ENCODE measurements at regions not wholly inside any gene's neighbourhood (a gene's known extent, or its start where the extent isn't known, plus 50 kb on each side); places are given as distances from the start of the nearest gene placed in this dataset.

DNA sequence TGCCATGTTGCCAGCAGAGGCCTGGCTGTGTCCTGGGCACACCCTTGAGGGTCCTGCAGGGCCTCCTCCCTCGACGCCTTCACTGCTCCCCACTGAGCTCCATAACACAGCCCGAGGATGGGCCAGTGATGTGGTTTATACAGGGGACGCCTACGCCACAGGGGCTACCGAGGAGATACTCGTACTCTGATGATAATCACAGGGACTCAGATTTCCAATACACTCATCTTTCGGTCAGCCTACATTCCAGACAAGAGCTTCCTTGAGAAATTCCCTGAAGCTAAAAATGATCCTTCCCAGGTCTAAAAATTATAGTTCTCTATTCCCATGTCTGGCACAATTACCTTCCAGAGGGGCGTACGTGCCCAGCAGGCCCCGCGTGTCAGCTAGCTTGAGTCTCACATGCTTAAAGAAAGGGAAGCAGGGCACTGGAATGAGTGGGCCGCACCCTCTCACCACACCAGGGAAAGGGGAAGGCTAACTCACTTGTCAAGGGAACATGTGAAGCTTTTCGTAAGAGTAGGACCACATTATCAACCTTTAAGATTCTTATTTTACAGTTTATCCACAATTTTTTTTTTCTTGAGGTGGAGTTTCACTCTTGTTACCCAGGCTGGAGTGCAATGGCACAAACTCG, 159.5 kb upstream of the NDUFV2 start:
- no peaks in the 10 kb centered on the region for H3K27me3 ChIP-seq (ENCODE audit: control insufficient read depth, insufficient read depth, low read length, poor library complexity, severe bottlenecking)

DNA sequence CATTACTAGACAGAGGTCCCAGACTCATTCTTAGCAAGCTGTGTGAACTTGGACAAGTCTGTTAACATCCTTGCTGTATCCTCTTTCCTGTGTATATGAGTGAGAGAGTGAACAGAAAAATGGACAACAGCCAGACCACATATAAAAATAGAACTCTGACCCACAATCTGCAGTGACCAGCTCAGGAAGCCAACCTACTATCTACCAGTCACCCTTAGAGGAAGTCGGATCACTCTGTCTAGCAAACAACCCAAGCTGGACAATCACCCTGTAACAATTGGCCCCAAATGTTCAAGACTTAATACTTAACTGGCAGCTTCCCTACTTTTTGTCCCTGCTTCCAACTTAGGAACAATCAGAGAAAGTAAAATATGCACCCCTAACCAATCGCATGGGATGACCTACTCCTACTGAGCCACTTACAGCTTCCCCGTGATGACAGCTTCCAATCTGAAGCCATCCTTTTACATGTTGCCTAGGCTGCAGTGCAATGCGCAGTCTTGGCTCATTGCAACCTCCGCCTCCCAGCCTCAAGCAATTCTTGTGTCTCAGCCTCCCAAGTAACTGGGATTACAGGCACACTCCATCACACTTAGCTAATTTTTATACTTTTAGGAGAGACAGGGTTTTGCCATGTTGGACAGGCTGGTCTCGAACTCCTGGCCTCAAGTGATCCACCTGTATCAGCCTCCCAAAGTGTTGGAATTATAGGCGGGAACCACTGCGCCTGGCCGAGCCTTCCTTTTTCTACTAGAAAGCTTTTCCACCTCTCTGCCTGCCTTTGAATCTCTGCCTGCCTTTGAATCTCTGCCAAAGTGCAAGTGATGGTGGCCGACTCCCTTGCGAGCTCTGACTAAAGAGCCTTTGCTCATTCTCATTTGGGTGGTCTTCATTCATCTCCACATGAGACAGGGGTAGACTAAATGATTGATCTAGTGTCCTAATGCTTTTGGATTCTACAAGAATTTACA, 158.3 kb upstream of the NDUFV2 start:
- no peak overlapping the region for H3K27ac ChIP-seq (ENCODE audit: low read depth, low read length)
- peaks cover 9% of the 10 kb centered on the region for H3K9me3 Mint-ChIP-seq
- H3K36me3 ChIP-seq (ENCODE audit: control insufficient read depth, insufficient read depth, low read length) = no peaks in the 10 kb centered on the region
- peaks cover 14% of the 10 kb centered on the region for H3K9me3 ChIP-seq (ENCODE audit: control insufficient read depth, low read length)
- no peak overlapping the region for H3K4me3 Mint-ChIP-seq
- WGBS, 2 experiments (ENCODE audit: insufficient coverage in 1 of 2, insufficient read length in 1 of 2) = 91 to 93% methylated on average over 11 of the region's 11 CpGs
- no peaks in the 10 kb centered on the region for H3K27me3 ChIP-seq (ENCODE audit: control insufficient read depth, insufficient read depth, low read length, poor library complexity, severe bottlenecking)
- TF ChIP-seq, protein P1, sequence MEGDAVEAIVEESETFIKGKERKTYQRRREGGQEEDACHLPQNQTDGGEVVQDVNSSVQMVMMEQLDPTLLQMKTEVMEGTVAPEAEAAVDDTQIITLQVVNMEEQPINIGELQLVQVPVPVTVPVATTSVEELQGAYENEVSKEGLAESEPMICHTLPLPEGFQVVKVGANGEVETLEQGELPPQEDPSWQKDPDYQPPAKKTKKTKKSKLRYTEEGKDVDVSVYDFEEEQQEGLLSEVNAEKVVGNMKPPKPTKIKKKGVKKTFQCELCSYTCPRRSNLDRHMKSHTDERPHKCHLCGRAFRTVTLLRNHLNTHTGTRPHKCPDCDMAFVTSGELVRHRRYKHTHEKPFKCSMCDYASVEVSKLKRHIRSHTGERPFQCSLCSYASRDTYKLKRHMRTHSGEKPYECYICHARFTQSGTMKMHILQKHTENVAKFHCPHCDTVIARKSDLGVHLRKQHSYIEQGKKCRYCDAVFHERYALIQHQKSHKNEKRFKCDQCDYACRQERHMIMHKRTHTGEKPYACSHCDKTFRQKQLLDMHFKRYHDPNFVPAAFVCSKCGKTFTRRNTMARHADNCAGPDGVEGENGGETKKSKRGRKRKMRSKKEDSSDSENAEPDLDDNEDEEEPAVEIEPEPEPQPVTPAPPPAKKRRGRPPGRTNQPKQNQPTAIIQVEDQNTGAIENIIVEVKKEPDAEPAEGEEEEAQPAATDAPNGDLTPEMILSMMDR (conservative IDR thresholded peaks at IDR 0.05) = no peak
- no peaks in the 10 kb centered on the region for H3K4me1 ChIP-seq (ENCODE audit: control insufficient read depth, insufficient read depth, low read length)
- peaks cover 15% of the 10 kb centered on the region for H3K4me1 Mint-ChIP-seq
- no peak overlapping the region for H3K9ac ChIP-seq (ENCODE audit: extremely low read depth, low read length, poor library complexity, severe bottlenecking)
- no peaks in the 10 kb centered on the region for H3K27me3 Mint-ChIP-seq (ENCODE audit: insufficient read depth)
- no peak overlapping the region for H3K27ac Mint-ChIP-seq
- no peak overlapping the region for H3K4me3 ChIP-seq (ENCODE audit: low read length)
- H3K36me3 Mint-ChIP-seq (ENCODE audit: low read depth) = no peaks in the 10 kb centered on the region
- DNase-seq = no peak

More for the DNA sequence above, 159.5 kb upstream of the NDUFV2 start:
- Mint-ChIP-seq H3K27ac (no peak overlapping the region), H3K27me3 (ENCODE audit: insufficient read depth) (no peaks in the 10 kb centered on the region), H3K4me3 (no peak overlapping the region), H3K36me3 (ENCODE audit: low read depth) (no peaks in the 10 kb centered on the region), H3K4me1 (peaks cover 17% of the 10 kb centered on the region), H3K9me3 (peaks cover 9% of the 10 kb centered on the region)
- no peak for DNase-seq
- TF ChIP-seq, protein P1 (conservative IDR thresholded peaks at IDR 0.05) = no peak
- Histone ChIP-seq H3K4me3 (ENCODE audit: low read length) (no peak overlapping the region), H3K9ac (ENCODE audit: extremely low read depth, low read length, poor library complexity, severe bottlenecking) (no peak overlapping the region), H3K27ac (ENCODE audit: low read depth, low read length) (no peak overlapping the region), H3K9me3 (ENCODE audit: control insufficient read depth, low read length) (peaks cover 14% of the 10 kb centered on the region), H3K36me3 (ENCODE audit: control insufficient read depth, insufficient read depth, low read length) (no peaks in the 10 kb centered on the region), H3K4me1 (ENCODE audit: control insufficient read depth, insufficient read depth, low read length) (no peaks in the 10 kb centered on the region)
- WGBS, 2 experiments (ENCODE audit: insufficient coverage in 1 of 2, insufficient read length in 1 of 2) = 86 to 92% methylated on average over 11 to 15 of the region's 15 CpGs

DNA sequence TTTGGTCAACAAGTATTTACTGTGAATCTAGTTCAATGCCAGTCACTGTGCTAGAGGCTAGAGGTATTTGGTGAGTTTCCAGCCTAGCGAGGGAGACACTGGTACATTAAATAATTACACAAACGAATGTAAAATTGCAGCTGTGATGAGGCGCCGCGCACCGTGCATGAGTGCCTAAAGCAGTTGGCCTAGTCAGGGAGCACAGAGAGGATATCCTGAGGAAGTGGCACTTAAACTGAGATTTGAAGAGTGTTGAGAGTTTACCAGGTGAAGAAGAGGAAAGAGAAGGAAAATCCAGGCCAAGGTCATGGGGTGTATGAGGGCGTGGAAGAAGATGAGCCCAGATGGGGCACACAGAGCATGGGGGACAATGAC, 157.6 kb upstream of the NDUFV2 start:
- Histone ChIP-seq H3K4me3 (ENCODE audit: low read length) (no peak overlapping the region), H3K9ac (ENCODE audit: extremely low read depth, low read length, poor library complexity, severe bottlenecking) (no peak overlapping the region), H3K4me1 (ENCODE audit: control insufficient read depth, insufficient read depth, low read length) (no peaks in the 10 kb centered on the region), H3K27me3 (ENCODE audit: control insufficient read depth, insufficient read depth, low read length, poor library complexity, severe bottlenecking) (no peaks in the 10 kb centered on the region), H3K9me3 (ENCODE audit: control insufficient read depth, low read length) (peaks cover 14% of the 10 kb centered on the region), H3K27ac (ENCODE audit: low read depth, low read length) (no peak overlapping the region), H3K36me3 (ENCODE audit: control insufficient read depth, insufficient read depth, low read length) (no peaks in the 10 kb centered on the region)
- no peak for DNase-seq
- TF ChIP-seq, protein P1 (conservative IDR thresholded peaks at IDR 0.05) = no peak
- no peak overlapping the region for H3K4me3 Mint-ChIP-seq
- peaks cover 9% of the 10 kb centered on the region for H3K9me3 Mint-ChIP-seq
- H3K36me3 Mint-ChIP-seq (ENCODE audit: low read depth) = no peaks in the 10 kb centered on the region
- WGBS, 2 experiments (ENCODE audit: insufficient coverage in 1 of 2, insufficient read length in 1 of 2) = 96 to 100% methylated on average over 7 of the region's 7 CpGs
- H3K4me1 Mint-ChIP-seq = peaks cover 18% of the 10 kb centered on the region
- no peak overlapping the region for H3K27ac Mint-ChIP-seq
- no peaks in the 10 kb centered on the region for H3K27me3 Mint-ChIP-seq (ENCODE audit: insufficient read depth)

All from endodermal cell (in vitro differentiated cells).